WTC11 (cell line): ENCODE measurements at regions not wholly inside any gene's neighbourhood (a gene's known extent, or its start where the extent isn't known, plus 50 kb on each side); places are given as distances from the start of the nearest gene placed in this dataset.

Experiments used
- ATAC-seq: fragments of 200-7000 bp; cut with Tn5 transposase; 2 replicates; pipeline ENCODE4 v1.10.0; 2021; ENCODE audit warnings: mild to moderate bottlenecking, moderate library complexity
- CTCF ChIA-PET: fragments of 300-600 bp; sonication (Branson Sonifier 250); formaldehyde crosslinking; loops from one replicate; lab custom pipeline; 2021; ENCODE audit warnings: antibody characterized with exemption; lab: Charles Lee
- POLR2A ChIA-PET: fragments of 350-600 bp; sonication (Branson Sonifier 250); formaldehyde crosslinking; loops from one replicate; lab custom pipeline; 2021; ENCODE audit warnings: antibody characterized with exemption; lab: Charles Lee
- DNase-seq: peaks from one replicate; pipeline ENCODE4 v3.0.0; 2021; ENCODE audit warnings: low spot score
- H3K27ac Mint-ChIP-seq: 2 replicates; pipeline ENCODE4 v1.8.0; 2021; ENCODE audit warnings: mixed read lengths
- H3K27me3 Mint-ChIP-seq: 2 replicates; pipeline ENCODE4 v1.8.0; 2021; ENCODE audit warnings: low read depth, mild to moderate bottlenecking, moderate library complexity, mixed read lengths
- H3K36me3 Mint-ChIP-seq: 2 replicates; pipeline ENCODE4 v1.8.0; 2021; ENCODE audit warnings: mixed read lengths
- H3K4me1 Mint-ChIP-seq: 2 replicates; pipeline ENCODE4 v1.8.0; 2022; ENCODE audit warnings: mixed read lengths
- H3K4me3 Mint-ChIP-seq: 2 replicates; pipeline ENCODE4 v1.8.0; 2021; ENCODE audit warnings: mild to moderate bottlenecking, moderate library complexity, mixed read lengths
- H3K9me3 Mint-ChIP-seq: 2 replicates; pipeline ENCODE4 v1.8.0; 2021; ENCODE audit warnings: mixed read lengths
- AR ChIP-seq: fragments of 250-450 bp; sonication (Bioruptor Pico); IDR thresholded peaks from 2 replicates; pipeline ENCODE4 v1.9.0; 2021; ENCODE audit warnings: mild to moderate bottlenecking
- FOXP4 ChIP-seq: sonication (generic); formaldehyde crosslinking; IDR thresholded peaks from 2 replicates; pipeline ENCODE4 v1.8.0; 2022; ENCODE audit warnings: mild to moderate bottlenecking, missing genetic modification reagents
- JAZF1 ChIP-seq: fragments of 250-450 bp; sonication (Bioruptor Pico); IDR thresholded peaks from 2 replicates; pipeline ENCODE4 v1.9.0; 2021; ENCODE audit warnings: moderate library complexity, mild to moderate bottlenecking, inconsistent platforms
- JUN ChIP-seq: sonication (generic); formaldehyde crosslinking; IDR thresholded peaks from 2 replicates; pipeline ENCODE4 v1.8.0; 2023; ENCODE audit warnings: mild to moderate bottlenecking, missing genetic modification reagents
- MAX ChIP-seq: sonication (generic); formaldehyde crosslinking; IDR thresholded peaks from 2 replicates; pipeline ENCODE4 v1.8.0; 2022; ENCODE audit warnings: mild to moderate bottlenecking, missing genetic modification reagents
- NR2C2 ChIP-seq: sonication (generic); formaldehyde crosslinking; IDR thresholded peaks from 2 replicates; pipeline ENCODE4 v1.8.0; 2022; ENCODE audit warnings: mild to moderate bottlenecking, missing genetic modification reagents
- PRDM15 ChIP-seq: sonication (generic); formaldehyde crosslinking; IDR thresholded peaks from 2 replicates; pipeline ENCODE4 v1.8.0; 2022; ENCODE audit warnings: missing genetic modification reagents
- PRRX2 ChIP-seq: fragments of 250-450 bp; sonication (Bioruptor Pico); IDR thresholded peaks from 2 replicates; pipeline ENCODE4 v1.8.0; 2021; ENCODE audit warnings: mild to moderate bottlenecking
- TEAD1 ChIP-seq: sonication (generic); formaldehyde crosslinking; IDR thresholded peaks from 2 replicates; pipeline ENCODE4 v1.8.0; 2022; ENCODE audit warnings: mild to moderate bottlenecking, missing genetic modification reagents
- ZBTB21 ChIP-seq: sonication (generic); formaldehyde crosslinking; IDR thresholded peaks from 2 replicates; pipeline ENCODE4 v1.8.1; 2023; ENCODE audit warnings: mild to moderate bottlenecking, missing genetic modification reagents, borderline replicate concordance
- ZNF138 ChIP-seq: sonication (generic); formaldehyde crosslinking; conservative IDR thresholded peaks from 2 replicates; pipeline ENCODE4 v1.8.1; 2022; ENCODE audit warnings: mild to moderate bottlenecking, moderate library complexity, missing genetic modification reagents
- ZSCAN18 ChIP-seq: fragments of 250-450 bp; sonication (Bioruptor Pico); IDR thresholded peaks from 2 replicates; pipeline ENCODE4 v2.1.2; 2022; ENCODE audit warnings: mild to moderate bottlenecking, moderate library complexity
- TF ChIP-seq, protein P1 (sequence below): sonication (generic); formaldehyde crosslinking; IDR thresholded peaks from 2 replicates; pipeline ENCODE4 v1.8.1; 2023; ENCODE audit warnings: mild to moderate bottlenecking, moderate library complexity, missing genetic modification reagents
- TF ChIP-seq, protein P2 (sequence below): fragments of 250-450 bp; sonication (Bioruptor Pico); IDR thresholded peaks from 2 replicates; pipeline ENCODE4 v1.9.0; 2021; ENCODE audit warnings: mild to moderate bottlenecking, borderline replicate concordance
- TF ChIP-seq, protein P3 (sequence below): sonication (generic); formaldehyde crosslinking; IDR thresholded peaks from 2 replicates; pipeline ENCODE4 v1.8.1; 2023; ENCODE audit warnings: mild to moderate bottlenecking, missing genetic modification reagents, moderate library complexity
- TF ChIP-seq, protein P4 (sequence below): sonication (generic); formaldehyde crosslinking; IDR thresholded peaks from 2 replicates; pipeline ENCODE4 v1.8.1; 2022; ENCODE audit warnings: mild to moderate bottlenecking, moderate library complexity, missing genetic modification reagents

DNA sequence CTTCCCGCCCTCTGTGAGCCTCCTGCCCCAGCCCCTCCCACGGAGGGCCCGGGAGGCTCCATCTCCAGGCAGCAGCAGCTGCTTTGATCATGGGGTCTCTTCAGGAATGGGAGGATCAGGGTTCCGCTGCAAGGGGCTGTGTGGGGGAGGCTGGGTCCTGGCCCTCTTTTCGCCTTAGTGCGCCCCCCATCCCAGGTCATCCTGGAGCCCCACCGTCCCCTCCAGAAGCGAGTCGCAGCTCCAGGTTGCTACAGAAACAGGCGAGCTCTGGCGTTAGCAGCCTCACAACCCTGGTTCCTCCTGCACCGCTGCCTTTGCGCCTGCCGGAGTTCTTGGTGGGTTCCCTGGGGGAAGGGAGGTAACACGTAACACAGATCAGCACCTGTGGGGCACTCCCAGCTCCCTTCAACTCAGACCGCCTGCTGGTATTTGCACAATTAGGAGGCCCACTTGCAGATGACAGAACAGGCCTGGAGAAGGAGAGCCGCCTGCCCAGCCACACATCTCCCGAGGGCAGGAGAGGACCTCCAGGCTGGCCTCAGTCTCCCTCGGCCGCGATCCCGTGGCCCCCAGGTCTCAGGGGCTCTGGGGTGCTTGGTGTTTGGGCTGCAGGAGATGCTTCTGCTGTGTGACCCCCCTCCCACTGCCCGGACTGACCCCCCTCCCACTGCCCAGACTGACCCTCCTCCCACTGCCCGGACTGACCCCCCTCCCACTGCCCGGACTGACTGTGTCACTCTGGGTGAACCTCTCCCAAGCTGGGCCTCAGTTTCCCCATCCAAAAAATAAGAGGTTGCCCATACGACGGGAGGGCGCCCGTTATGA lies 64.2 kb upstream of the ADRA2C start (continued):
- TF ChIP-seq PRDM15 (CRISPR knock-in tag), result no peak
- TF ChIP-seq, protein P1, sequence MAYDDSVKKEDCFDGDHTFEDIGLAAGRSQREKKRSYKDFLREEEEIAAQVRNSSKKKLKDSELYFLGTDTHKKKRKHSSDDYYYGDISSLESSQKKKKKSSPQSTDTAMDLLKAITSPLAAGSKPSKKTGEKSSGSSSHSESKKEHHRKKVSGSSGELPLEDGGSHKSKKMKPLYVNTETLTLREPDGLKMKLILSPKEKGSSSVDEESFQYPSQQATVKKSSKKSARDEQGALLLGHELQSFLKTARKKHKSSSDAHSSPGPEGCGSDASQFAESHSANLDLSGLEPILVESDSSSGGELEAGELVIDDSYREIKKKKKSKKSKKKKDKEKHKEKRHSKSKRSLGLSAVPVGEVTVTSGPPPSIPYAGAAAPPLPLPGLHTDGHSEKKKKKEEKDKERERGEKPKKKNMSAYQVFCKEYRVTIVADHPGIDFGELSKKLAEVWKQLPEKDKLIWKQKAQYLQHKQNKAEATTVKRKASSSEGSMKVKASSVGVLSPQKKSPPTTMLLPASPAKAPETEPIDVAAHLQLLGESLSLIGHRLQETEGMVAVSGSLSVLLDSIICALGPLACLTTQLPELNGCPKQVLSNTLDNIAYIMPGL (CRISPR knock-in tag), result no peak
- TF ChIP-seq MAX, result no peak

DNA sequence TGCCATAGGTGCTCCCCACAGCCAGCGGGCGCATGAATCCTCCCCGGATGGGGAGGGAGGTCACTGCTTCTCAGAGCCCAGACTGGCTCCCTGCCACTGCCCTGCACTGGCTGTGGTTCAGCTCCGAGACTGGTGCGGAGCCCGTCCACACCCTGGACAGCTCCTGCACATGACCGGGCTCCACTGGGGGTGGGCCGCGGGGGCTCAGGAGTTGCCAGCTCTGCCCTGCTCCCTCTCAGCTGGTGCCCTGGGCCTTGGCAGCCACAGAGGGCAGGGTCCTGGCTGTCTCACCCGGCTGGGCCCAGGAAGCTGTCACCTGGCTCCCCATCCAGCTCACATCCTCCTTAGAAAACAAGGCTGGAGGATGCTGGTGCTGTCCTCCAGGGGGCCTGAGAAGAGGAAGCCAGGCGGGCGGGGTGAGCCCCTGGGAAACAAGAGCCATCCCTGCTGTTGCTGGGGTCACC lies 64.9 kb upstream of the ADRA2C start:
- ChIA-PET CTCF (interaction anchor here (0.6 to 3.3 kb wide), 15 partner anchors 10 to 221 kb away, joined by 3 to 26 read pairs (median 4); partner anchors contain the start of gene ADRA2C), POLR2A (no interaction called here)
- H3K9me3 Mint-ChIP-seq, result peaks cover 12% of the 10 kb centered on the region
- H3K4me3 Mint-ChIP-seq, result no peak overlapping the region
- H3K4me1 Mint-ChIP-seq, result peaks cover 13% of the 10 kb centered on the region
- peak; percentile 37 for ATAC-seq
- H3K36me3 Mint-ChIP-seq, result no peaks in the 10 kb centered on the region
- peaks cover 16% of the 10 kb centered on the region for H3K27me3 Mint-ChIP-seq
- DNase-seq, result no peak
- H3K27ac Mint-ChIP-seq, result no peak overlapping the region
- TF ChIP-seq, protein P2, sequence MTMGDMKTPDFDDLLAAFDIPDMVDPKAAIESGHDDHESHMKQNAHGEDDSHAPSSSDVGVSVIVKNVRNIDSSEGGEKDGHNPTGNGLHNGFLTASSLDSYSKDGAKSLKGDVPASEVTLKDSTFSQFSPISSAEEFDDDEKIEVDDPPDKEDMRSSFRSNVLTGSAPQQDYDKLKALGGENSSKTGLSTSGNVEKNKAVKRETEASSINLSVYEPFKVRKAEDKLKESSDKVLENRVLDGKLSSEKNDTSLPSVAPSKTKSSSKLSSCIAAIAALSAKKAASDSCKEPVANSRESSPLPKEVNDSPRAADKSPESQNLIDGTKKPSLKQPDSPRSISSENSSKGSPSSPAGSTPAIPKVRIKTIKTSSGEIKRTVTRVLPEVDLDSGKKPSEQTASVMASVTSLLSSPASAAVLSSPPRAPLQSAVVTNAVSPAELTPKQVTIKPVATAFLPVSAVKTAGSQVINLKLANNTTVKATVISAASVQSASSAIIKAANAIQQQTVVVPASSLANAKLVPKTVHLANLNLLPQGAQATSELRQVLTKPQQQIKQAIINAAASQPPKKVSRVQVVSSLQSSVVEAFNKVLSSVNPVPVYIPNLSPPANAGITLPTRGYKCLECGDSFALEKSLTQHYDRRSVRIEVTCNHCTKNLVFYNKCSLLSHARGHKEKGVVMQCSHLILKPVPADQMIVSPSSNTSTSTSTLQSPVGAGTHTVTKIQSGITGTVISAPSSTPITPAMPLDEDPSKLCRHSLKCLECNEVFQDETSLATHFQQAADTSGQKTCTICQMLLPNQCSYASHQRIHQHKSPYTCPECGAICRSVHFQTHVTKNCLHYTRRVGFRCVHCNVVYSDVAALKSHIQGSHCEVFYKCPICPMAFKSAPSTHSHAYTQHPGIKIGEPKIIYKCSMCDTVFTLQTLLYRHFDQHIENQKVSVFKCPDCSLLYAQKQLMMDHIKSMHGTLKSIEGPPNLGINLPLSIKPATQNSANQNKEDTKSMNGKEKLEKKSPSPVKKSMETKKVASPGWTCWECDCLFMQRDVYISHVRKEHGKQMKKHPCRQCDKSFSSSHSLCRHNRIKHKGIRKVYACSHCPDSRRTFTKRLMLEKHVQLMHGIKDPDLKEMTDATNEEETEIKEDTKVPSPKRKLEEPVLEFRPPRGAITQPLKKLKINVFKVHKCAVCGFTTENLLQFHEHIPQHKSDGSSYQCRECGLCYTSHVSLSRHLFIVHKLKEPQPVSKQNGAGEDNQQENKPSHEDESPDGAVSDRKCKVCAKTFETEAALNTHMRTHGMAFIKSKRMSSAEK (CRISPR knock-in tag), result no peak
- TF ChIP-seq FOXP4 (CRISPR knock-in tag) (no peak), ZNF138 (no peak), JUN (CRISPR knock-in tag) (no peak), ZBTB21 (no peak), PRRX2 (CRISPR knock-in tag) (no peak), ZSCAN18 (CRISPR knock-in tag) (no peak), AR (CRISPR knock-in tag) (no peak), JAZF1 (CRISPR knock-in tag) (no peak), NR2C2 (CRISPR knock-in tag) (no peak), TEAD1 (CRISPR knock-in tag) (no peak)
- TF ChIP-seq, protein P3, sequence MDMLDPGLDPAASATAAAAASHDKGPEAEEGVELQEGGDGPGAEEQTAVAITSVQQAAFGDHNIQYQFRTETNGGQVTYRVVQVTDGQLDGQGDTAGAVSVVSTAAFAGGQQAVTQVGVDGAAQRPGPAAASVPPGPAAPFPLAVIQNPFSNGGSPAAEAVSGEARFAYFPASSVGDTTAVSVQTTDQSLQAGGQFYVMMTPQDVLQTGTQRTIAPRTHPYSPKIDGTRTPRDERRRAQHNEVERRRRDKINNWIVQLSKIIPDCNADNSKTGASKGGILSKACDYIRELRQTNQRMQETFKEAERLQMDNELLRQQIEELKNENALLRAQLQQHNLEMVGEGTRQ, result no peak
- TF ChIP-seq, protein P4, sequence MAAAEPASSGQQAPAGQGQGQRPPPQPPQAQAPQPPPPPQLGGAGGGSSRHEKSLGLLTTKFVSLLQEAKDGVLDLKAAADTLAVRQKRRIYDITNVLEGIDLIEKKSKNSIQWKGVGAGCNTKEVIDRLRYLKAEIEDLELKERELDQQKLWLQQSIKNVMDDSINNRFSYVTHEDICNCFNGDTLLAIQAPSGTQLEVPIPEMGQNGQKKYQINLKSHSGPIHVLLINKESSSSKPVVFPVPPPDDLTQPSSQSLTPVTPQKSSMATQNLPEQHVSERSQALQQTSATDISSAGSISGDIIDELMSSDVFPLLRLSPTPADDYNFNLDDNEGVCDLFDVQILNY (CRISPR knock-in tag), result no peak
